Bronchial epithelial cell (primary cell): ENCODE measurements at regions not wholly inside any gene's neighbourhood (a gene's known extent, or its start where the extent isn't known, plus 50 kb on each side); places are given as distances from the start of the nearest gene placed in this dataset.
"Not testable (repeated sequence)": the region's sequence is repeated elsewhere in the genome, so short reads cannot be mapped to it uniquely, and the experiment has no call there.

Source experiments
- DNase-seq: peaks from one replicate; pipeline ENCODE4 v3.0.0-alpha.2; 2010; ENCODE audit warnings: low read depth
- FAIRE-seq: peaks from 2 replicates; lab custom pipeline; 2011; peaks lifted over from hg19 to GRCh38; lab: Jason Lieb, UNC
- H3K27me3 ChIP-seq: 2 replicates; pipeline ENCODE4 v1.5.1; 2011; ENCODE audit warnings: low read length; ENCODE audit not compliant: control insufficient read depth, insufficient read depth
- H3K36me3 ChIP-seq: 2 replicates; pipeline ENCODE4 v1.5.1; 2011; ENCODE audit warnings: low read length; ENCODE audit not compliant: control insufficient read depth, insufficient read depth
- H3K4me3 ChIP-seq: 2 replicates; pipeline ENCODE4 v1.5.1; 2011; ENCODE audit warnings: mild to moderate bottlenecking, low read depth, low read length, control low read depth
- TF ChIP-seq, protein P1 (sequence below): IDR thresholded peaks from 2 replicates; pipeline ENCODE4 v1.5.1; 2011; ENCODE audit warnings: mild to moderate bottlenecking, moderate library complexity, low read length, control low read depth, inconsistent platforms; ENCODE audit not compliant: insufficient read depth, severe bottlenecking

DNA sequence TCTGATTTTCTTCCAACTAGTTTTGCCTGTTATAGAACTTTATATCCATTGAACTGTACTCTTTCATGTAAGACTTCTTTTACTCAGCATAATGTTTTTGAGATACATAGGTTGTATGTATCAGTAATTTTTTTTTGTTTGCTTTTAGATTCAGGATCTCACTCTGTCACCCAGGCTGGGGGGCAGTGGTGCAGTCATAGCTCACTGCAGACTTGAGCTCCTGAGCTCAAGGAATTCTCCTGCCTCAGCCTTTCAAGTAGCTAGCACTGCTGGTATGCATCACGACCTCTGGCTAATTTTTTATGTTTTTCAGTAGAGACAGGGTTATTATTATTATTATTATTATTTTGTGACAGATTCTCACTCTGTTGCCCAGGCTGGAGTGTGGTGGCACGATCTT lies 65.0 kb upstream of the DDHD1 start:
- TF ChIP-seq, protein P1, sequence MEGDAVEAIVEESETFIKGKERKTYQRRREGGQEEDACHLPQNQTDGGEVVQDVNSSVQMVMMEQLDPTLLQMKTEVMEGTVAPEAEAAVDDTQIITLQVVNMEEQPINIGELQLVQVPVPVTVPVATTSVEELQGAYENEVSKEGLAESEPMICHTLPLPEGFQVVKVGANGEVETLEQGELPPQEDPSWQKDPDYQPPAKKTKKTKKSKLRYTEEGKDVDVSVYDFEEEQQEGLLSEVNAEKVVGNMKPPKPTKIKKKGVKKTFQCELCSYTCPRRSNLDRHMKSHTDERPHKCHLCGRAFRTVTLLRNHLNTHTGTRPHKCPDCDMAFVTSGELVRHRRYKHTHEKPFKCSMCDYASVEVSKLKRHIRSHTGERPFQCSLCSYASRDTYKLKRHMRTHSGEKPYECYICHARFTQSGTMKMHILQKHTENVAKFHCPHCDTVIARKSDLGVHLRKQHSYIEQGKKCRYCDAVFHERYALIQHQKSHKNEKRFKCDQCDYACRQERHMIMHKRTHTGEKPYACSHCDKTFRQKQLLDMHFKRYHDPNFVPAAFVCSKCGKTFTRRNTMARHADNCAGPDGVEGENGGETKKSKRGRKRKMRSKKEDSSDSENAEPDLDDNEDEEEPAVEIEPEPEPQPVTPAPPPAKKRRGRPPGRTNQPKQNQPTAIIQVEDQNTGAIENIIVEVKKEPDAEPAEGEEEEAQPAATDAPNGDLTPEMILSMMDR, result no peak
- FAIRE-seq (no peak), DNase-seq (no peak)
- no peaks in the 10 kb centered on the region for H3K36me3 ChIP-seq
- peak overlapping the region; percentile 45 for H3K4me3 ChIP-seq
- no peaks in the 10 kb centered on the region for H3K27me3 ChIP-seq

GRCh38 chr14:53217316-53217994 lies 64.3 kb upstream of the DDHD1 start:
- FAIRE-seq, result no peak
- peak overlapping the region; percentile 45 for H3K4me3 ChIP-seq
- peak; percentile 44 for DNase-seq
- TF ChIP-seq, protein P1, result peak; percentile 42
- no peaks in the 10 kb centered on the region for H3K36me3 ChIP-seq
- no peaks in the 10 kb centered on the region for H3K27me3 ChIP-seq

GRCh38 chr14:53216955-53217315 lies 63.8 kb upstream of the DDHD1 start:
- not testable (repeated sequence) for H3K36me3 ChIP-seq, H3K27me3 ChIP-seq, DNase-seq, H3K4me3 ChIP-seq, FAIRE-seq

DNA sequence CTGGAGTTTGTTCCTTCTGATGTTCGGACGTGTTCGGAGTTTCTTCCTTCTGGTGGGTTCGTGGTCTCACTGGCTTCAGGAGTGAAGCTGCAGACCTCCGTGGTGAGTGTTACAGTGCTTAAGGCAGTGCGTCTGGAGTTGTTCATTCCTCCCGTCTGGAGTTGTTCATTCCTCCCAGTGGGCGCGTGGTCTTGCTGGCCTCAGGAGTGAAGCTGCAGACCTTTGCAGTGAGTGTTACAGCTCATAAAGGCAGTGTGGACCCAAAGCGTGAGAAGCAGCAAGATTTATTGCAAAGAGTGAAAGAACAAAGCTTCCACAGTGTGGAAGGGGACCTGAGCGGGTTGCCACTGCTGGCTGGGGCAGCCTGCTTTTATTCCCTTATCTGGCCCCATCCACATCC lies 63.4 kb upstream of the DDHD1 start:
- not testable (repeated sequence) for H3K27me3 ChIP-seq, DNase-seq, H3K36me3 ChIP-seq, FAIRE-seq, H3K4me3 ChIP-seq

GRCh38 chr14:53215101-53215500 lies 62.0 kb upstream of the DDHD1 start:
- Histone ChIP-seq H3K4me3 (no peak overlapping the region), H3K27me3 (no peaks in the 10 kb centered on the region), H3K36me3 (no peaks in the 10 kb centered on the region)
- FAIRE-seq (no peak), DNase-seq (no peak)
- TF ChIP-seq, protein P1, result no peak

- TF ChIP-seq, protein P1, result no peak
- no peak for DNase-seq
- H3K36me3 ChIP-seq, result no peaks in the 10 kb centered on the region
- H3K27me3 ChIP-seq, result no peaks in the 10 kb centered on the region
- peak; percentile 40 for FAIRE-seq
- H3K4me3 ChIP-seq, result no peak overlapping the region
Observed at GRCh38 chr14:53214384-53214783, 61.3 kb upstream of the DDHD1 start.

- TF ChIP-seq, protein P1, result no peak
- FAIRE-seq, result no peak
- DNase-seq, result no peak
Observed at GRCh38 chr14:53213761-53214160, 60.6 kb upstream of the DDHD1 start.

More at GRCh38 chr14:53213761-53214160, 60.6 kb upstream of the DDHD1 start:
- Histone ChIP-seq H3K4me3 (no peak overlapping the region), H3K27me3 (no peaks in the 10 kb centered on the region), H3K36me3 (no peaks in the 10 kb centered on the region)
